Gastroesophageal sphincter (tissue), 3 donors: ENCODE measurements at regions not wholly inside any gene's neighbourhood (a gene's known extent, or its start where the extent isn't known, plus 50 kb on each side); places are given as distances from the start of the nearest gene placed in this dataset.

Experiments used
- CTCF ChIP-seq, 4 experiments: fragments of 200-600 bp in 2 of 4; fragments of 450-650 bp in 2 of 4; sonication (generic) in 1 of 4; IDR thresholded peaks; one replicate each; pipeline ENCODE4 v1.5.1; 2017 to 2019; ENCODE audit warnings: antibody characterized with exemption in 4 of 4, mild to moderate bottlenecking in 2 of 4, moderate library complexity in 2 of 4
- POLR2A ChIP-seq, 2 donors: fragments of 450-650 bp; IDR thresholded peaks; one replicate each; pipeline ENCODE4 v1.6.1; 2017; ENCODE audit warnings: antibody characterized with exemption in 2 of 2, mild to moderate bottlenecking in 2 of 2, moderate library complexity in 1 of 2
- POLR2AphosphoS5 ChIP-seq: sonication (generic); formaldehyde crosslinking; IDR thresholded peaks from one replicate; pipeline ENCODE4 v1.6.1; 2017; ENCODE audit warnings: antibody characterized with exemption

- TF ChIP-seq POLR2A (IDR thresholded peaks at IDR 0.05) (no peak), CTCF (IDR thresholded peaks at IDR 0.05) (no peak), POLR2AphosphoS5 (no peak)
Observed at GRCh38 chr5:18325431-18325830, 691.2 kb downstream of the TAF11L14 start.
